ENCODE measurements at regions not wholly inside any gene's neighbourhood (a gene's known extent, or its start where the extent isn't known, plus 50 kb on each side); places are given as distances from the start of the nearest gene placed in this dataset.
"Not testable (repeated sequence)": the region's sequence is repeated elsewhere in the genome, so short reads cannot be mapped to it uniquely, and the experiment has no call there.

- H3K36me3 ChIP-seq (replicated peaks; ENCODE audit: control insufficient read depth, insufficient read depth, low read length); H3K4me3 ChIP-seq (ENCODE audit: insufficient read depth, low read depth, low read length); H3K27me3 ChIP-seq (ENCODE audit: control insufficient read depth, insufficient read depth, low read length); DNase-seq: not testable (repeated sequence)
Measured at GRCh38 chr4:101694403-101694802, 96.1 kb upstream of the BANK1 start.

- no peaks in the 10 kb centered on the region for H3K36me3 ChIP-seq (replicated peaks; ENCODE audit: control insufficient read depth, insufficient read depth, low read length)
- peaks cover 2% of the 10 kb centered on the region; the same call in 1 of the 2 replicates for H3K27me3 ChIP-seq (ENCODE audit: control insufficient read depth, insufficient read depth, low read length)
- DNase-seq: no peak
- H3K4me3 ChIP-seq (ENCODE audit: insufficient read depth, low read depth, low read length): no peak overlapping the region
Measured at GRCh38 chr4:101693842-101694398, 96.6 kb upstream of the BANK1 start.

GRCh38 chr4:101689220-101689619, 101.3 kb upstream of the BANK1 start:
- Histone ChIP-seq H3K36me3 (replicated peaks; ENCODE audit: control insufficient read depth, insufficient read depth, low read length) (no peaks in the 10 kb centered on the region), H3K27me3 (ENCODE audit: control insufficient read depth, insufficient read depth, low read length) (no peaks in the 10 kb centered on the region; the same call in 1 of the 2 replicates), H3K4me3 (ENCODE audit: insufficient read depth, low read depth, low read length) (no peak overlapping the region)
- no peak for DNase-seq

GRCh38 chr4:101685126-101685525, 105.4 kb upstream of the BANK1 start:
- H3K36me3 ChIP-seq (replicated peaks; ENCODE audit: control insufficient read depth, insufficient read depth, low read length): no peaks in the 10 kb centered on the region
- H3K27me3 ChIP-seq (ENCODE audit: control insufficient read depth, insufficient read depth, low read length): no peaks in the 10 kb centered on the region; the same call in 1 of the 2 replicates
- H3K4me3 ChIP-seq (ENCODE audit: insufficient read depth, low read depth, low read length): no peak overlapping the region
- DNase-seq: no peak

GRCh38 chr4:101682946-101683345, 107.6 kb upstream of the BANK1 start:
- H3K36me3 ChIP-seq (replicated peaks; ENCODE audit: control insufficient read depth, insufficient read depth, low read length): no peaks in the 10 kb centered on the region
- no peak overlapping the region for H3K4me3 ChIP-seq (ENCODE audit: insufficient read depth, low read depth, low read length)
- no peaks in the 10 kb centered on the region for H3K27me3 ChIP-seq (ENCODE audit: control insufficient read depth, insufficient read depth, low read length)
- DNase-seq: no peak

GRCh38 chr4:101678180-101678579, 112.3 kb upstream of the BANK1 start:
- H3K4me3 ChIP-seq (ENCODE audit: insufficient read depth, low read depth, low read length): no peak overlapping the region
- H3K27me3 ChIP-seq (ENCODE audit: control insufficient read depth, insufficient read depth, low read length): no peaks in the 10 kb centered on the region
- no peaks in the 10 kb centered on the region for H3K36me3 ChIP-seq (replicated peaks; ENCODE audit: control insufficient read depth, insufficient read depth, low read length)
- no peak for DNase-seq

- Histone ChIP-seq H3K27me3 (ENCODE audit: control insufficient read depth, insufficient read depth, low read length) (no peaks in the 10 kb centered on the region), H3K4me3 (ENCODE audit: insufficient read depth, low read depth, low read length) (no peak overlapping the region), H3K36me3 (replicated peaks; ENCODE audit: control insufficient read depth, insufficient read depth, low read length) (no peaks in the 10 kb centered on the region)
- DNase-seq: no peak
Measured at GRCh38 chr4:101670897-101671296, 119.6 kb upstream of the BANK1 start.

- Histone ChIP-seq H3K36me3 (replicated peaks; ENCODE audit: control insufficient read depth, insufficient read depth, low read length) (no peaks in the 10 kb centered on the region), H3K27me3 (ENCODE audit: control insufficient read depth, insufficient read depth, low read length) (no peaks in the 10 kb centered on the region), H3K4me3 (ENCODE audit: insufficient read depth, low read depth, low read length) (no peak overlapping the region)
- no peak for DNase-seq
Measured at GRCh38 chr4:101670370-101670769, 120.2 kb upstream of the BANK1 start.

GRCh38 chr4:101669832-101670188, 120.7 kb upstream of the BANK1 start:
- no peak for DNase-seq
- Histone ChIP-seq H3K36me3 (replicated peaks; ENCODE audit: control insufficient read depth, insufficient read depth, low read length) (no peaks in the 10 kb centered on the region), H3K4me3 (ENCODE audit: insufficient read depth, low read depth, low read length) (no peak overlapping the region), H3K27me3 (ENCODE audit: control insufficient read depth, insufficient read depth, low read length) (no peaks in the 10 kb centered on the region)

- Histone ChIP-seq H3K36me3 (replicated peaks; ENCODE audit: control insufficient read depth, insufficient read depth, low read length) (no peaks in the 10 kb centered on the region), H3K27me3 (ENCODE audit: control insufficient read depth, insufficient read depth, low read length) (no peaks in the 10 kb centered on the region), H3K4me3 (ENCODE audit: insufficient read depth, low read depth, low read length) (no peak overlapping the region)
- DNase-seq: no peak
Measured at GRCh38 chr4:101669138-101669831, 121.2 kb upstream of the BANK1 start.

- no peak for DNase-seq
- no peak overlapping the region for H3K4me3 ChIP-seq (ENCODE audit: insufficient read depth, low read depth, low read length)
- H3K27me3 ChIP-seq (ENCODE audit: control insufficient read depth, insufficient read depth, low read length): no peaks in the 10 kb centered on the region
- H3K36me3 ChIP-seq (replicated peaks; ENCODE audit: control insufficient read depth, insufficient read depth, low read length): no peaks in the 10 kb centered on the region
Measured at GRCh38 chr4:101667348-101667747, 123.2 kb upstream of the BANK1 start.

GRCh38 chr4:101660607-101661006, 129.9 kb upstream of the BANK1 start:
- no peak for DNase-seq
- Histone ChIP-seq H3K27me3 (ENCODE audit: control insufficient read depth, insufficient read depth, low read length) (no peaks in the 10 kb centered on the region), H3K36me3 (replicated peaks; ENCODE audit: control insufficient read depth, insufficient read depth, low read length) (no peaks in the 10 kb centered on the region), H3K4me3 (ENCODE audit: insufficient read depth, low read depth, low read length) (no peak overlapping the region)

- H3K36me3 ChIP-seq (replicated peaks; ENCODE audit: control insufficient read depth, insufficient read depth, low read length): no peaks in the 10 kb centered on the region
- H3K4me3 ChIP-seq (ENCODE audit: insufficient read depth, low read depth, low read length): no peak overlapping the region
- H3K27me3 ChIP-seq (ENCODE audit: control insufficient read depth, insufficient read depth, low read length): no peaks in the 10 kb centered on the region
- DNase-seq: no peak
Measured at GRCh38 chr4:101655857-101656256, 134.7 kb upstream of the BANK1 start.

GRCh38 chr4:101655005-101655404, 135.5 kb upstream of the BANK1 start:
- no peaks in the 10 kb centered on the region for H3K27me3 ChIP-seq (ENCODE audit: control insufficient read depth, insufficient read depth, low read length)
- no peak for DNase-seq
- H3K36me3 ChIP-seq (replicated peaks; ENCODE audit: control insufficient read depth, insufficient read depth, low read length): no peaks in the 10 kb centered on the region
- no peak overlapping the region for H3K4me3 ChIP-seq (ENCODE audit: insufficient read depth, low read depth, low read length)

GRCh38 chr4:101651778-101652177, 138.8 kb upstream of the BANK1 start:
- Histone ChIP-seq H3K36me3 (replicated peaks; ENCODE audit: control insufficient read depth, insufficient read depth, low read length) (no peaks in the 10 kb centered on the region), H3K4me3 (ENCODE audit: insufficient read depth, low read depth, low read length) (no peak overlapping the region), H3K27me3 (ENCODE audit: control insufficient read depth, insufficient read depth, low read length) (no peaks in the 10 kb centered on the region)
- no peak for DNase-seq
